ENCODE measurements at regions not wholly inside any gene's neighbourhood (a gene's known extent, or its start where the extent isn't known, plus 50 kb on each side); places are given as distances from the start of the nearest gene placed in this dataset.

DNA sequence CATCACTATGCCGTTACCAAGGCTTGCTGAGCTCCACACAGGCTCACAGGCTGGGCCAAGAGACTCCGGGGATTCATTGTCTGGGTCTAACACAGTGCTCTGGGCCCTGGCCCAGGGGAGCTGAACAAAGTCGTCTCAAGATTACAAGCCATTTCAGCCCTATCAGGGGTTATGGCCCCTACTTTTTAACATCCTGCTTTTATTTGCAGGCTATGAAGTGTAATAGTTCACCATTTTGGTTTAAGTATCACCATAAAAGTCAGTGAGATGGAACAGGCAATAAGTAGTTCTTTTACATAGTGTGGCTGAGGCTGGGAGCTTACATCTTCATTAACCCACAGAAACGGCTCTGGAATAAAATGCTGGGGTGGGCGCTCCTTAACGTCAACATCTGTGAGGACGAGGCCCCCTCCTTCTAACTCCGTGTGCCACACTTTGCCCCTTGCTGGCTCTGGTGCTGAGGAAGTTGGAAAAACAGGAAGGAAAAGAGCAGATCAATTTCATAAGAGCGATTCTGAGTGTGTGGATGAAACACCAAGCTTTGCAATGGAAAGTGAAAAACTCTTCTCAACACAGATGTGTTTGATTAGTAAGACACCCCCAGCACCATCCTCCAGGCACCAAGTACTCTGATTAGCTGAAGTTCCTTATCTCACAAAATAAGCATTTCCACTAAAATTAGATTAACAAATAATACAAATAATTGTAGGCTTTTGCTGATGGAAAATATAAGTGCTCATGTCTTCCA lies 447.3 kb downstream of the MAFB start:
- Histone ChIP-seq H3K9ac (ENCODE audit: low read depth, low read length, poor library complexity) (no peak overlapping the region), H3K4ac (ENCODE audit: low read length) (no peak overlapping the region)
- WGBS, 2 donors (ENCODE audit: extremely low coverage in 2 of 2, insufficient read length in 2 of 2, insufficient replicate concordance in 1 of 2), result no CpG with 5 or more reads among the region's 9 CpGs

DNA sequence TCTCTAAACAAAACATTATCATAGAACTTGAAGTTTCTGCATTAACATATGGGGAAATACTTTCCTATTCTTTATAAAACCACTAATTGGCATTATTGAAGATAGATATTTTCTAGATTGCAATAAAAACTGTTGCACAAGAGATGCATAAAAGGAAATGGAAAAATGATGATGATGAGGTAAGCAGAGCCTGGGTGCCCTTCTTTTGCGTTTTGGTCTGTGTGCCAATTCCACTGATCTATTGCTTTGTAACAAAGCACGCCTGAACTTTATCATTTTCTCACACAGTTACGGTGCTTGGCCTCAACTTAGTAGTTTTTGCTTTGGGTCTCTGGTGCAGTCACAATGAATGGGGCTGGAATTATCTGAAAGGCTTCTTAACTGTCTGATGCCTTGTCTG lies 450.5 kb downstream of the MAFB start:
- Histone ChIP-seq H2BK15ac (ENCODE audit: low read length) (no peak overlapping the region), H3K9me3 (replicated peaks in 1 of 2; ENCODE audit: control insufficient read depth in 2 of 2, insufficient read depth in 1 of 2, low read depth in 1 of 2, low read length in 2 of 2) (no peaks in the 10 kb centered on the region), H3K27ac (replicated peaks; ENCODE audit: low read length) (no peak overlapping the region), H3K18ac (ENCODE audit: low read length) (peak overlapping the region; percentile 51), H3K14ac (ENCODE audit: low read length) (no peak overlapping the region), H4K8ac (ENCODE audit: low read depth, low read length) (no peak overlapping the region), H3K4me3 (ENCODE audit: low read length in 2 of 2) (no peak overlapping the region), H3K27me3 (ENCODE audit: control insufficient read depth in 3 of 3, insufficient read depth in 3 of 3, low read depth in 1 of 3, low read length in 3 of 3) (no peaks in the 10 kb centered on the region), H3K9ac (ENCODE audit: low read depth, low read length, poor library complexity) (no peak overlapping the region), H3K4ac (ENCODE audit: low read length) (no peak overlapping the region), H3K23ac (ENCODE audit: low read depth, low read length, poor library complexity) (no peak overlapping the region), H4K91ac (ENCODE audit: low read depth, low read length, poor library complexity) (no peak overlapping the region), H2BK5ac (ENCODE audit: low read length) (no peak overlapping the region), H3K4me1 (ENCODE audit: control insufficient read depth in 2 of 2, insufficient read depth in 1 of 2, low read depth in 1 of 2, low read length in 2 of 2) (no peaks in the 10 kb centered on the region), H3K79me1 (ENCODE audit: low read depth, low read length) (no peaks in the 10 kb centered on the region), H3K4me2 (ENCODE audit: insufficient read depth, low read length, poor library complexity, severe bottlenecking) (no peak overlapping the region), H2AK5ac (ENCODE audit: low read depth, low read length) (no peak overlapping the region), H3K36me3 (replicated peaks in 1 of 2; ENCODE audit: control insufficient read depth in 2 of 2, insufficient read depth in 2 of 2, low read length in 2 of 2) (no peaks in the 10 kb centered on the region), H2BK120ac (ENCODE audit: low read depth, low read length) (no peak overlapping the region), H2BK12ac (ENCODE audit: low read length) (no peak overlapping the region), H2AFZ (ENCODE audit: low read length) (no peak overlapping the region)
- no CpG with 5 or more reads among the region's 3 CpGs for WGBS, 2 donors (ENCODE audit: extremely low coverage in 2 of 2, insufficient read length in 2 of 2, insufficient replicate concordance in 1 of 2)
- no peak for DNase-seq (ENCODE audit: low spot score)

More for the DNA sequence above, 447.3 kb downstream of the MAFB start:
- Histone ChIP-seq H3K4me2 (ENCODE audit: insufficient read depth, low read length, poor library complexity, severe bottlenecking) (no peak overlapping the region), H3K14ac (ENCODE audit: low read length) (no peak overlapping the region), H2AFZ (ENCODE audit: low read length) (no peak overlapping the region), H3K18ac (ENCODE audit: low read length) (no peak overlapping the region), H3K23ac (ENCODE audit: low read depth, low read length, poor library complexity) (no peak overlapping the region), H3K27ac (replicated peaks; ENCODE audit: low read length) (no peak overlapping the region), H3K79me1 (ENCODE audit: low read depth, low read length) (no peaks in the 10 kb centered on the region), H2BK15ac (ENCODE audit: low read length) (no peak overlapping the region), H3K36me3 (replicated peaks in 1 of 2; ENCODE audit: control insufficient read depth in 2 of 2, insufficient read depth in 2 of 2, low read length in 2 of 2) (no peaks in the 10 kb centered on the region), H3K4me3 (ENCODE audit: low read length in 2 of 2) (no peak overlapping the region), H2BK12ac (ENCODE audit: low read length) (no peak overlapping the region), H2BK120ac (ENCODE audit: low read depth, low read length) (no peak overlapping the region), H3K4me1 (ENCODE audit: control insufficient read depth in 2 of 2, insufficient read depth in 1 of 2, low read depth in 1 of 2, low read length in 2 of 2) (no peaks in the 10 kb centered on the region), H3K9me3 (replicated peaks in 1 of 2; ENCODE audit: control insufficient read depth in 2 of 2, insufficient read depth in 1 of 2, low read depth in 1 of 2, low read length in 2 of 2) (no peaks in the 10 kb centered on the region), H2AK5ac (ENCODE audit: low read depth, low read length) (no peak overlapping the region), H2BK5ac (ENCODE audit: low read length) (no peak overlapping the region), H4K8ac (ENCODE audit: low read depth, low read length) (no peak overlapping the region), H4K91ac (ENCODE audit: low read depth, low read length, poor library complexity) (no peak overlapping the region), H3K27me3 (ENCODE audit: control insufficient read depth in 3 of 3, insufficient read depth in 3 of 3, low read depth in 1 of 3, low read length in 3 of 3) (no peaks in the 10 kb centered on the region)
- DNase-seq (ENCODE audit: low spot score), result no peak

DNA sequence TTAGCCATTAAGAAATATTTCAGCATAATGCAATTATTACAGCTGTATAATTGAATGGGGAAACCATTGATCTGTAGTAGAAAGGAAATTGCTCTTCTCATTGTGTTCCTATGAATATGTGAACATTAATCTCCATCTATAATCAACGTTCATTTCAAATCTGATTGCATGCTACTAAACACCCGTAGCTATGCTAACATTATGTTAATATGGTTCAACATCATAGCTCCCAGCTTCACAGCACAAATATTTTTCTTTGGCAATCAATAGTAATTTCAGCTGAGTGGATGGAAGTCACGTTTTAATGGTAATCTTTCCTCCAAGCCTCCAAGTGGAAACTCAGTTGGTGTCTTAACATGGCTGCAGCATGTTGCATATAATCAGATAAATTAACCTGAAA lies 454.4 kb downstream of the MAFB start:
- DNase-seq (ENCODE audit: low spot score), result no peak
- no peaks in the 10 kb centered on the region for H3K4me1 ChIP-seq (ENCODE audit: control insufficient read depth in 2 of 2, insufficient read depth in 1 of 2, low read depth in 1 of 2, low read length in 2 of 2)
- H3K79me1 ChIP-seq (ENCODE audit: low read depth, low read length), result no peaks in the 10 kb centered on the region
- H4K91ac ChIP-seq (ENCODE audit: low read depth, low read length, poor library complexity), result no peak overlapping the region
- no peak overlapping the region for H2BK120ac ChIP-seq (ENCODE audit: low read depth, low read length)
- no peak overlapping the region for H2BK5ac ChIP-seq (ENCODE audit: low read length)
- H4K8ac ChIP-seq (ENCODE audit: low read depth, low read length), result no peak overlapping the region
- no peaks in the 10 kb centered on the region for H3K9me3 ChIP-seq (replicated peaks in 1 of 2; ENCODE audit: control insufficient read depth in 2 of 2, insufficient read depth in 1 of 2, low read depth in 1 of 2, low read length in 2 of 2)
- no peak overlapping the region for H2BK12ac ChIP-seq (ENCODE audit: low read length)
- no peak overlapping the region for H3K18ac ChIP-seq (ENCODE audit: low read length)
- H3K27ac ChIP-seq (replicated peaks; ENCODE audit: low read length), result no peak overlapping the region
- no peak overlapping the region for H2AK5ac ChIP-seq (ENCODE audit: low read depth, low read length)
- H3K4me3 ChIP-seq (ENCODE audit: low read length in 2 of 2), result no peak overlapping the region
- no peak overlapping the region for H3K4me2 ChIP-seq (ENCODE audit: insufficient read depth, low read length, poor library complexity, severe bottlenecking)
- H3K9ac ChIP-seq (ENCODE audit: low read depth, low read length, poor library complexity), result no peak overlapping the region
- H3K36me3 ChIP-seq (replicated peaks in 1 of 2; ENCODE audit: control insufficient read depth in 2 of 2, insufficient read depth in 2 of 2, low read length in 2 of 2), result no peaks in the 10 kb centered on the region
- H2AFZ ChIP-seq (ENCODE audit: low read length), result no peak overlapping the region
- WGBS, 2 donors (ENCODE audit: extremely low coverage in 2 of 2, insufficient read length in 2 of 2, insufficient replicate concordance in 1 of 2), result no CpG with 5 or more reads among the region's 3 CpGs
- H2BK15ac ChIP-seq (ENCODE audit: low read length), result no peak overlapping the region
- no peak overlapping the region for H3K23ac ChIP-seq (ENCODE audit: low read depth, low read length, poor library complexity)
- no peak overlapping the region for H3K14ac ChIP-seq (ENCODE audit: low read length)
- H3K4ac ChIP-seq (ENCODE audit: low read length), result no peak overlapping the region
- H3K27me3 ChIP-seq (ENCODE audit: control insufficient read depth in 3 of 3, insufficient read depth in 3 of 3, low read depth in 1 of 3, low read length in 3 of 3), result no peaks in the 10 kb centered on the region

DNA sequence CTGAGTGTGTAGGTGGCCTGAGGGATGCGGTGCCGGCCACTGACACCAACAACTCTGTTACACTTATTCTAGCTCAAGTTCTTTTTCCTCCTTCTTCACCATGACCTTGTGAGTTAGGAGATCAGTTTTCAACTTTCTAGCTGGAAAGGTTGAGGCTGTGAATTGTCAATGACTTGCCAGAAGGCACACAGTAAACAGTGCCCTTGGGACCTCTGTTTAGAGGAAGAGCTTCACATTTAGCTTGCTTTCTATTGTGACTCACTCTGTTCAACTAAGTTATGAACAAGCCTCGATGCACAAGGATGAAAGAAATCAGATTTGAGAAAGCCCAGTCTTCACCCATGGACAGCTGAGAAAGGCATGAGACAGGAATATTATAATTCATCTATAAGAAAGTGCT lies 455.6 kb downstream of the MAFB start:
- Histone ChIP-seq H3K4me1 (ENCODE audit: control insufficient read depth in 2 of 2, insufficient read depth in 1 of 2, low read depth in 1 of 2, low read length in 2 of 2) (peaks cover 0 to under 1% of the 10 kb centered on the region in 2 donors), H2AFZ (ENCODE audit: low read length) (no peak overlapping the region), H3K4me2 (ENCODE audit: insufficient read depth, low read length, poor library complexity, severe bottlenecking) (no peak overlapping the region), H3K18ac (ENCODE audit: low read length) (no peak overlapping the region), H3K14ac (ENCODE audit: low read length) (no peak overlapping the region), H2BK15ac (ENCODE audit: low read length) (no peak overlapping the region), H4K8ac (ENCODE audit: low read depth, low read length) (no peak overlapping the region), H3K23ac (ENCODE audit: low read depth, low read length, poor library complexity) (no peak overlapping the region), H3K27me3 (ENCODE audit: control insufficient read depth in 3 of 3, insufficient read depth in 3 of 3, low read depth in 1 of 3, low read length in 3 of 3) (no peaks in the 10 kb centered on the region), H3K9me3 (replicated peaks in 1 of 2; ENCODE audit: control insufficient read depth in 2 of 2, insufficient read depth in 1 of 2, low read depth in 1 of 2, low read length in 2 of 2) (no peaks in the 10 kb centered on the region), H4K91ac (ENCODE audit: low read depth, low read length, poor library complexity) (no peak overlapping the region), H3K4ac (ENCODE audit: low read length) (no peak overlapping the region), H2BK12ac (ENCODE audit: low read length) (no peak overlapping the region), H3K27ac (replicated peaks; ENCODE audit: low read length) (no peak overlapping the region), H2AK5ac (ENCODE audit: low read depth, low read length) (no peak overlapping the region), H3K79me1 (ENCODE audit: low read depth, low read length) (no peaks in the 10 kb centered on the region), H3K4me3 (ENCODE audit: low read length in 2 of 2) (no peak overlapping the region), H2BK120ac (ENCODE audit: low read depth, low read length) (no peak overlapping the region), H3K9ac (ENCODE audit: low read depth, low read length, poor library complexity) (no peak overlapping the region), H2BK5ac (ENCODE audit: low read length) (no peak overlapping the region), H3K36me3 (replicated peaks in 1 of 2; ENCODE audit: control insufficient read depth in 2 of 2, insufficient read depth in 2 of 2, low read length in 2 of 2) (no peaks in the 10 kb centered on the region)
- no peak for DNase-seq (ENCODE audit: low spot score)
- WGBS, 2 donors (ENCODE audit: extremely low coverage in 2 of 2, insufficient read length in 2 of 2, insufficient replicate concordance in 1 of 2), result no CpG with 5 or more reads among the region's 3 CpGs

Data from neuronal stem cell (in vitro differentiated cells).